ENCODE measurements at regions not wholly inside any gene's neighbourhood (a gene's known extent, or its start where the extent isn't known, plus 50 kb on each side); places are given as distances from the start of the nearest gene placed in this dataset.

DNA sequence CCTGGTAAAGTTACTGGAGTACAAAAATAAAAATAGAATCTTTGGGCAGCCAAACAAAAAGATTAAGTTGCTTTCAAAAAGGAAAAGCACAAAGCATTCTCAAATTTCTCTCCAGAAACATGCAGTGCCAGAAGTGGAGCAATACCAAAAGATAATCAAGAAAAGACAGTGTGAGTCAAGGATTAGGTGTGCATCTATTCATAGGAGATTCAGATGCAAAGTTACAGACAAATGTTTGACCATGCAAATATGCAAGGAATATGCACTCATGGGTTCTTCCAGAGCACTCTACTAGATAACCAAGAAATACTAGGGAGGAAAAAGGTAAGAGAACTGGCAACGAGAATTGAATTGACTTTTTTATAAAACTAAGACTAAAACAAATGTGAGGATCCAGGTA lies 51.8 kb upstream of the CDH20 start:
- no peak for DNase-seq

DNA sequence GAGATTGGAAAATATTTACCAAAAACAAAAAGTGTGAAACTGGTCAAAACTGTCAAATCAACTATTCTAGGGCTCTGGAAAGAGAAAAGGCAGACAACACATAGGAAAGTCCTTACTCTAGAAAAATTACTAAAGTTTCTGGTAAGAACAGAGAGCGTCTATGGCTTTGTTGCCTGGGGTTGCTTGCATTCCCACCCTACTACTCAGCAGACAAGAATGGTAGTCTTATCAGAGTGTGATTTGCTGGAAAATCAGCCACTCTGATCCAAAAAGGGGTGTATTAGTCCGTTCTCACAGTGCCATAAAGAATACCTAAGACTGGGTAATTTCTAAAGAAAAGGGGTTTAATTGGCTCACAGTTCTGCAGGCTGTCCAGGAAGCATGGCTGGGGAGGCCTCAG lies 50.3 kb upstream of the CDH20 start:
- no peak for DNase-seq

All from COR-L47 (cell line).